ENCODE measurements at regions not wholly inside any gene's neighbourhood (a gene's known extent, or its start where the extent isn't known, plus 50 kb on each side); places are given as distances from the start of the nearest gene placed in this dataset.

DNA sequence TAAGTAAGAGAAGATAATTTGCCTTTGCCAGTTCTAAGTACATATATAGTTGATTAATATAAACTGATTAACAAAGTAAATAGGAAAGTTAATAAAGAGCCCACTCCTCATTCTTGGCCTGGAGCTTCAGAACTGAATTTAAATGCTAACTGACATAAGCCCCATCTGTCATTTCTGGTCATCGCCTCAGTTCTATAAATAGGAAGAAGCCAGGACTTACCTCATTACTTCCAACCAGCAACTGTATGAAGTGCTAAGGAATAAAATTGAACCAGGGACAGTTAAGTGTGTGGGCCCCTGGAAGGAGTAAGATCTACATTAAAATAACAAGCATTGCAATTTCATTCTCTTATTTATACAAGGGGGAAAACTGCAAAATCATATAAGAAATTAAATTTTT is 52.0 kb upstream of the PDLIM5 start:
- no peak for TF ChIP-seq POLR2AphosphoS5 (IDR thresholded peaks at IDR 0.05; ENCODE audit: low read depth, low read length)
- TF ChIP-seq, protein P1, sequence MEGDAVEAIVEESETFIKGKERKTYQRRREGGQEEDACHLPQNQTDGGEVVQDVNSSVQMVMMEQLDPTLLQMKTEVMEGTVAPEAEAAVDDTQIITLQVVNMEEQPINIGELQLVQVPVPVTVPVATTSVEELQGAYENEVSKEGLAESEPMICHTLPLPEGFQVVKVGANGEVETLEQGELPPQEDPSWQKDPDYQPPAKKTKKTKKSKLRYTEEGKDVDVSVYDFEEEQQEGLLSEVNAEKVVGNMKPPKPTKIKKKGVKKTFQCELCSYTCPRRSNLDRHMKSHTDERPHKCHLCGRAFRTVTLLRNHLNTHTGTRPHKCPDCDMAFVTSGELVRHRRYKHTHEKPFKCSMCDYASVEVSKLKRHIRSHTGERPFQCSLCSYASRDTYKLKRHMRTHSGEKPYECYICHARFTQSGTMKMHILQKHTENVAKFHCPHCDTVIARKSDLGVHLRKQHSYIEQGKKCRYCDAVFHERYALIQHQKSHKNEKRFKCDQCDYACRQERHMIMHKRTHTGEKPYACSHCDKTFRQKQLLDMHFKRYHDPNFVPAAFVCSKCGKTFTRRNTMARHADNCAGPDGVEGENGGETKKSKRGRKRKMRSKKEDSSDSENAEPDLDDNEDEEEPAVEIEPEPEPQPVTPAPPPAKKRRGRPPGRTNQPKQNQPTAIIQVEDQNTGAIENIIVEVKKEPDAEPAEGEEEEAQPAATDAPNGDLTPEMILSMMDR (IDR thresholded peaks at IDR 0.05): no peak
- TF ChIP-seq, protein P2, sequence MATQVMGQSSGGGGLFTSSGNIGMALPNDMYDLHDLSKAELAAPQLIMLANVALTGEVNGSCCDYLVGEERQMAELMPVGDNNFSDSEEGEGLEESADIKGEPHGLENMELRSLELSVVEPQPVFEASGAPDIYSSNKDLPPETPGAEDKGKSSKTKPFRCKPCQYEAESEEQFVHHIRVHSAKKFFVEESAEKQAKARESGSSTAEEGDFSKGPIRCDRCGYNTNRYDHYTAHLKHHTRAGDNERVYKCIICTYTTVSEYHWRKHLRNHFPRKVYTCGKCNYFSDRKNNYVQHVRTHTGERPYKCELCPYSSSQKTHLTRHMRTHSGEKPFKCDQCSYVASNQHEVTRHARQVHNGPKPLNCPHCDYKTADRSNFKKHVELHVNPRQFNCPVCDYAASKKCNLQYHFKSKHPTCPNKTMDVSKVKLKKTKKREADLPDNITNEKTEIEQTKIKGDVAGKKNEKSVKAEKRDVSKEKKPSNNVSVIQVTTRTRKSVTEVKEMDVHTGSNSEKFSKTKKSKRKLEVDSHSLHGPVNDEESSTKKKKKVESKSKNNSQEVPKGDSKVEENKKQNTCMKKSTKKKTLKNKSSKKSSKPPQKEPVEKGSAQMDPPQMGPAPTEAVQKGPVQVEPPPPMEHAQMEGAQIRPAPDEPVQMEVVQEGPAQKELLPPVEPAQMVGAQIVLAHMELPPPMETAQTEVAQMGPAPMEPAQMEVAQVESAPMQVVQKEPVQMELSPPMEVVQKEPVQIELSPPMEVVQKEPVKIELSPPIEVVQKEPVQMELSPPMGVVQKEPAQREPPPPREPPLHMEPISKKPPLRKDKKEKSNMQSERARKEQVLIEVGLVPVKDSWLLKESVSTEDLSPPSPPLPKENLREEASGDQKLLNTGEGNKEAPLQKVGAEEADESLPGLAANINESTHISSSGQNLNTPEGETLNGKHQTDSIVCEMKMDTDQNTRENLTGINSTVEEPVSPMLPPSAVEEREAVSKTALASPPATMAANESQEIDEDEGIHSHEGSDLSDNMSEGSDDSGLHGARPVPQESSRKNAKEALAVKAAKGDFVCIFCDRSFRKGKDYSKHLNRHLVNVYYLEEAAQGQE (IDR thresholded peaks at IDR 0.05; ENCODE audit: insufficient read depth in 1 of 2, low read depth in 2 of 2, low read length in 1 of 2): no peak
- TF ChIP-seq SIN3A (IDR thresholded peaks at IDR 0.05; ENCODE audit: borderline replicate concordance, insufficient read depth, low read depth, low read length): no peak
- no peak for TF ChIP-seq TCF7L2 (IDR thresholded peaks at IDR 0.05; ENCODE audit: low read depth, low read length)

Data from Panc1 (cell line).